GM21529 (cell line): ENCODE measurements at regions not wholly inside any gene's neighbourhood (a gene's known extent, or its start where the extent isn't known, plus 50 kb on each side); places are given as distances from the start of the nearest gene placed in this dataset.

Experiments
- ATAC-seq: cut with Tn5 transposase; IDR thresholded peaks from one replicate; pipeline ENCODE4 v1.9.1; 2021; ENCODE audit not compliant: unreplicated experiment

- ATAC-seq, result no peak
Observed at GRCh38 chr5:133696782-133697507, 84.6 kb upstream of the FSTL4 start.

- no peak for ATAC-seq
Observed at GRCh38 chr5:133696006-133696584, 83.8 kb upstream of the FSTL4 start.

GRCh38 chr5:133694181-133694831, 82.0 kb upstream of the FSTL4 start:
- no peak for ATAC-seq

GRCh38 chr5:133691448-133691847, 79.1 kb upstream of the FSTL4 start:
- ATAC-seq, result no peak

GRCh38 chr5:133690746-133691145, 78.4 kb upstream of the FSTL4 start:
- no peak for ATAC-seq

- ATAC-seq, result peak; percentile 74
Observed at GRCh38 chr5:133688391-133688790, 76.0 kb upstream of the FSTL4 start.

GRCh38 chr5:133687212-133688061, 75.1 kb upstream of the FSTL4 start:
- ATAC-seq, result no peak

- ATAC-seq, result no peak
Observed at GRCh38 chr5:133686566-133686965, 74.2 kb upstream of the FSTL4 start.

- no peak for ATAC-seq
Observed at GRCh38 chr5:133685402-133686018, 73.2 kb upstream of the FSTL4 start.

GRCh38 chr5:133683646-133684596, 71.6 kb upstream of the FSTL4 start:
- no peak for ATAC-seq

GRCh38 chr5:133682451-133682850, 70.1 kb upstream of the FSTL4 start:
- ATAC-seq, result no peak

- no peak for ATAC-seq
Observed at GRCh38 chr5:133681896-133682295, 69.6 kb upstream of the FSTL4 start.

GRCh38 chr5:133680830-133681565, 68.7 kb upstream of the FSTL4 start:
- no peak for ATAC-seq

GRCh38 chr5:133679534-133679933, 67.2 kb upstream of the FSTL4 start:
- no peak for ATAC-seq

GRCh38 chr5:133675376-133676154, 63.2 kb upstream of the FSTL4 start:
- ATAC-seq, result no peak

- no peak for ATAC-seq
Observed at GRCh38 chr5:133670336-133670735, 58.0 kb upstream of the FSTL4 start.

GRCh38 chr5:133669472-133669871, 57.1 kb upstream of the FSTL4 start:
- no peak for ATAC-seq

GRCh38 chr5:133668458-133668857, 56.1 kb upstream of the FSTL4 start:
- no peak for ATAC-seq
